CD14-positive monocyte (primary cell): ENCODE measurements at regions not wholly inside any gene's neighbourhood (a gene's known extent, or its start where the extent isn't known, plus 50 kb on each side); places are given as distances from the start of the nearest gene placed in this dataset.
A peak's percentile ranks its signal among the peaks of the same experiment; 100 is the strongest.

Source experiments
- DNase-seq, 3 donors: peaks; one replicate each; pipeline ENCODE4 v3.0.0-alpha.2; 2011 to 2022
- H2AFZ ChIP-seq: 2 replicates; pipeline ENCODE4 v1.6.0; 2012; ENCODE audit warnings: mild to moderate bottlenecking, low read depth, low read length, inconsistent platforms; ENCODE audit not compliant: insufficient read depth, poor library complexity, severe bottlenecking
- H3K27ac ChIP-seq, 2 donors: 1 replicate in 1 of 2; 2 replicates in 1 of 2; pipeline ENCODE4 v1.5.1; 2012 to 2013; ENCODE audit warnings: low read length in 2 of 2, control low read depth in 1 of 2, inconsistent platforms in 1 of 2, low read depth in 1 of 2, mild to moderate bottlenecking in 1 of 2
- H3K27me3 ChIP-seq, 2 donors: one replicate each; pipeline versions ENCODE4 v1.6.0 to v1.6.1; 2011 to 2013; ENCODE audit warnings: low read length in 2 of 2; ENCODE audit not compliant: control insufficient read depth in 2 of 2, insufficient read depth in 2 of 2
- H3K36me3 ChIP-seq, 2 donors: replicated peaks in 1 of 2; 1 replicate in 1 of 2; 2 replicates in 1 of 2; pipeline versions ENCODE4 v1.5.1 to v1.6.1; 2012 to 2013; ENCODE audit warnings: low read length in 2 of 2, control low read depth in 1 of 2, inconsistent platforms in 1 of 2, mild to moderate bottlenecking in 1 of 2; ENCODE audit not compliant: insufficient read depth in 2 of 2, control insufficient read depth in 1 of 2
- H3K4me1 ChIP-seq, 2 donors: 1 replicate in 1 of 2; 2 replicates in 1 of 2; pipeline versions ENCODE4 v1.5.1 to v1.6.1; 2012 to 2013; ENCODE audit warnings: low read length in 2 of 2, control low read depth in 1 of 2, inconsistent platforms in 1 of 2, mild to moderate bottlenecking in 1 of 2, moderate library complexity in 1 of 2; ENCODE audit not compliant: insufficient read depth in 2 of 2, control insufficient read depth in 1 of 2
- H3K4me2 ChIP-seq: replicated peaks from 2 replicates; pipeline ENCODE3; 2012; ENCODE audit warnings: low read length, moderate library complexity, mild to moderate bottlenecking; ENCODE audit not compliant: poor library complexity, severe bottlenecking; ENCODE audit errors: extremely low read depth
- H3K4me3 ChIP-seq, 3 experiments: fragments of 200-600 bp in 1 of 3; sonication (generic) in 1 of 3; replicated peaks in 1 of 3; 1 replicate in 2 of 3; 2 replicates in 1 of 3; pipeline ENCODE4 v1.5.1; 2011 to 2013; ENCODE audit warnings: low read length in 3 of 3, mild to moderate bottlenecking in 3 of 3, control low read depth in 2 of 3, low read depth in 2 of 3, inconsistent platforms in 1 of 3, moderate library complexity in 1 of 3
- H3K79me2 ChIP-seq: 2 replicates; pipeline ENCODE4 v1.6.0; 2012; ENCODE audit warnings: mild to moderate bottlenecking, control low read depth, inconsistent platforms, low read length, moderate library complexity; ENCODE audit not compliant: insufficient read depth
- H3K9ac ChIP-seq: 2 replicates; pipeline ENCODE4 v1.6.0; 2017; ENCODE audit warnings: low read length, mild to moderate bottlenecking; ENCODE audit not compliant: insufficient read depth, poor library complexity, severe bottlenecking
- H3K9me3 ChIP-seq, 2 donors: replicated peaks in 1 of 2; 1 replicate in 1 of 2; 2 replicates in 1 of 2; pipeline versions ENCODE4 v1.5.1 to v1.6.1; 2012 to 2013; ENCODE audit warnings: low read length in 2 of 2, control low read depth in 1 of 2; ENCODE audit not compliant: control insufficient read depth in 1 of 2, insufficient read depth in 1 of 2
- H4K20me1 ChIP-seq: 2 replicates; pipeline ENCODE4 v1.6.0; 2012; ENCODE audit warnings: mild to moderate bottlenecking, low read length, control low read depth, moderate library complexity; ENCODE audit not compliant: insufficient read depth
- H3K27ac Mint-ChIP-seq, 7 donors: one replicate each; pipeline ENCODE4 v1.8.0; 2020; ENCODE audit warnings: mild to moderate bottlenecking in 7 of 7, mixed read lengths in 7 of 7, moderate library complexity in 6 of 7, inconsistent platforms in 2 of 7
- H3K27me3 Mint-ChIP-seq, 3 donors: one replicate each; pipeline ENCODE4 v1.8.0; 2021 to 2022; ENCODE audit warnings: low read depth in 3 of 3, mild to moderate bottlenecking in 3 of 3, mixed read lengths in 3 of 3, moderate library complexity in 3 of 3, inconsistent platforms in 1 of 3
- H3K36me3 Mint-ChIP-seq, 2 donors: one replicate each; pipeline ENCODE4 v1.8.0; 2020; ENCODE audit warnings: mixed read lengths in 2 of 2, inconsistent platforms in 1 of 2, mild to moderate bottlenecking in 1 of 2
- H3K4me1 Mint-ChIP-seq: one replicate; pipeline ENCODE4 v1.8.0; 2020; ENCODE audit warnings: mild to moderate bottlenecking, mixed read lengths
- H3K4me3 Mint-ChIP-seq, 2 donors: one replicate each; pipeline ENCODE4 v1.8.0; 2020; ENCODE audit warnings: mild to moderate bottlenecking in 2 of 2, mixed read lengths in 2 of 2, moderate library complexity in 1 of 2
- H3K9me3 Mint-ChIP-seq, 7 donors: one replicate each; pipeline ENCODE4 v1.8.0; 2020 to 2022; ENCODE audit warnings: mixed read lengths in 7 of 7, mild to moderate bottlenecking in 6 of 7, moderate library complexity in 6 of 7, inconsistent platforms in 2 of 7
- CTCF ChIP-seq: fragments of 200-600 bp; IDR thresholded peaks from one replicate; pipeline ENCODE4 v1.8.0; 2022; ENCODE audit warnings: antibody characterized with exemption, mild to moderate bottlenecking
- WGBS: methylation state at CpG from one replicate; pipeline ENCODE4 v1.1.5; 2013; ENCODE audit warnings: missing lambda C conversion rate; ENCODE audit not compliant: insufficient coverage; 5-methylcytosine and 5-hydroxymethylcytosine counted together
- intact Hi-C, 2 donors: fragments of 100-400 bp; cut with micrococcal nuclease; formaldehyde crosslinking; loops; one replicate each; pipeline versions ENCODE4 v1.15.0 to v1.15.1; 2023

- Histone ChIP-seq H3K79me2 (no peaks in the 10 kb centered on the region), H3K4me2 (no peak overlapping the region), H3K4me3 (no peak overlapping the region), H3K9me3 (no peaks in the 10 kb centered on the region), H3K27me3 (no peaks in the 10 kb centered on the region), H3K27ac (no peak overlapping the region), H4K20me1 (no peaks in the 10 kb centered on the region), H2AFZ (no peak overlapping the region), H3K4me1 (no peaks in the 10 kb centered on the region), H3K9ac (no peak overlapping the region), H3K36me3 (no peaks in the 10 kb centered on the region)
- no peak overlapping the region for H3K27ac Mint-ChIP-seq
- intact Hi-C loops: loop anchor here in 1 of 2 donors (5.0 kb wide), 1 partner anchor 1030 kb away; no protein-coding TSS in a partner anchor
- H3K4me3 Mint-ChIP-seq: no peak overlapping the region
- no peak for TF ChIP-seq CTCF
- no peaks in the 10 kb centered on the region for H3K36me3 Mint-ChIP-seq
- WGBS: 49% methylated on average over 5 of the region's 6 CpGs
- H3K9me3 Mint-ChIP-seq: no peaks in the 10 kb centered on the region
- DNase-seq: no peak
- H3K4me1 Mint-ChIP-seq: no peaks in the 10 kb centered on the region
- peaks cover 0 to 2% (median 0%) of the 10 kb centered on the region in 3 donors for H3K27me3 Mint-ChIP-seq
These were observed 75.4 kb upstream of the SELENOP start for GRCh38 chr5:42887097-42887496.

GRCh38 chr5:42886635-42887034 lies 74.9 kb upstream of the SELENOP start:
- H3K79me2 ChIP-seq: no peaks in the 10 kb centered on the region
- no peak overlapping the region for H3K9ac ChIP-seq
- Mint-ChIP-seq H3K36me3 (no peaks in the 10 kb centered on the region), H3K27me3 (peaks cover 0 to 2% (median 0%) of the 10 kb centered on the region in 3 donors), H3K4me3 (no peak overlapping the region), H3K27ac (no peak overlapping the region), H3K4me1 (no peaks in the 10 kb centered on the region), H3K9me3 (no peaks in the 10 kb centered on the region)
- H3K27me3 ChIP-seq: no peaks in the 10 kb centered on the region
- no peaks in the 10 kb centered on the region for H3K36me3 ChIP-seq
- TF ChIP-seq CTCF: no peak
- no peak overlapping the region for H3K4me2 ChIP-seq
- no peaks in the 10 kb centered on the region for H3K4me1 ChIP-seq
- peak overlapping the region; percentile 42 for H2AFZ ChIP-seq
- no peak overlapping the region for H3K4me3 ChIP-seq
- no CpG with 5 or more reads among the region's 1 CpG for WGBS
- peak in 1 of 3 donors; percentile 3 for DNase-seq
- H4K20me1 ChIP-seq: no peaks in the 10 kb centered on the region
- intact Hi-C loops: loop anchor here in 1 of 2 donors (5.0 kb wide), 1 partner anchor 1029 kb away; no protein-coding TSS in a partner anchor
- no peak overlapping the region for H3K27ac ChIP-seq
- no peaks in the 10 kb centered on the region for H3K9me3 ChIP-seq
